ENCODE measurements at regions not wholly inside any gene's neighbourhood (a gene's known extent, or its start where the extent isn't known, plus 50 kb on each side); places are given as distances from the start of the nearest gene placed in this dataset.

DNA sequence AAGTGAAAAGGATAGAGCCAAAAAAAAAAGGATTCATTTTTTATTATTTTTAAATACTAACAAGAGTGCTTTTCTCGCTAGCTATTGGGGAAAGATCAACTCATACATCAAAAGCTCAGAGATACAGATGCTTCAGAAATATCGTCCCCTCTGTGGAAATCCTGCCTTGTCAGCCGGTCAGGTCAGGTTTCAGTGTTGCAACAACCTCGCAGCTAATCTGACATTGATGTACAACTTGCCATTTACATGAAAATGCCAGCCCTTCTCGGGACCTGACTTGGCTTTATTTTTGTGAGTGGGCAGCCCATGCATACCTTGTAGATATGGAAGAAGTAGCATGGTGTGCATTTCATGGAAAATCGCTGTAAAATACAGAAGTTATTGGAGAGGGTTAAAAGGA lies 358.8 kb upstream of the ADAMTS16 start (continued):
- TF ChIP-seq, protein P1, sequence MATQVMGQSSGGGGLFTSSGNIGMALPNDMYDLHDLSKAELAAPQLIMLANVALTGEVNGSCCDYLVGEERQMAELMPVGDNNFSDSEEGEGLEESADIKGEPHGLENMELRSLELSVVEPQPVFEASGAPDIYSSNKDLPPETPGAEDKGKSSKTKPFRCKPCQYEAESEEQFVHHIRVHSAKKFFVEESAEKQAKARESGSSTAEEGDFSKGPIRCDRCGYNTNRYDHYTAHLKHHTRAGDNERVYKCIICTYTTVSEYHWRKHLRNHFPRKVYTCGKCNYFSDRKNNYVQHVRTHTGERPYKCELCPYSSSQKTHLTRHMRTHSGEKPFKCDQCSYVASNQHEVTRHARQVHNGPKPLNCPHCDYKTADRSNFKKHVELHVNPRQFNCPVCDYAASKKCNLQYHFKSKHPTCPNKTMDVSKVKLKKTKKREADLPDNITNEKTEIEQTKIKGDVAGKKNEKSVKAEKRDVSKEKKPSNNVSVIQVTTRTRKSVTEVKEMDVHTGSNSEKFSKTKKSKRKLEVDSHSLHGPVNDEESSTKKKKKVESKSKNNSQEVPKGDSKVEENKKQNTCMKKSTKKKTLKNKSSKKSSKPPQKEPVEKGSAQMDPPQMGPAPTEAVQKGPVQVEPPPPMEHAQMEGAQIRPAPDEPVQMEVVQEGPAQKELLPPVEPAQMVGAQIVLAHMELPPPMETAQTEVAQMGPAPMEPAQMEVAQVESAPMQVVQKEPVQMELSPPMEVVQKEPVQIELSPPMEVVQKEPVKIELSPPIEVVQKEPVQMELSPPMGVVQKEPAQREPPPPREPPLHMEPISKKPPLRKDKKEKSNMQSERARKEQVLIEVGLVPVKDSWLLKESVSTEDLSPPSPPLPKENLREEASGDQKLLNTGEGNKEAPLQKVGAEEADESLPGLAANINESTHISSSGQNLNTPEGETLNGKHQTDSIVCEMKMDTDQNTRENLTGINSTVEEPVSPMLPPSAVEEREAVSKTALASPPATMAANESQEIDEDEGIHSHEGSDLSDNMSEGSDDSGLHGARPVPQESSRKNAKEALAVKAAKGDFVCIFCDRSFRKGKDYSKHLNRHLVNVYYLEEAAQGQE (IDR thresholded peaks at IDR 0.05) = no peak
- TF ChIP-seq, protein P2, sequence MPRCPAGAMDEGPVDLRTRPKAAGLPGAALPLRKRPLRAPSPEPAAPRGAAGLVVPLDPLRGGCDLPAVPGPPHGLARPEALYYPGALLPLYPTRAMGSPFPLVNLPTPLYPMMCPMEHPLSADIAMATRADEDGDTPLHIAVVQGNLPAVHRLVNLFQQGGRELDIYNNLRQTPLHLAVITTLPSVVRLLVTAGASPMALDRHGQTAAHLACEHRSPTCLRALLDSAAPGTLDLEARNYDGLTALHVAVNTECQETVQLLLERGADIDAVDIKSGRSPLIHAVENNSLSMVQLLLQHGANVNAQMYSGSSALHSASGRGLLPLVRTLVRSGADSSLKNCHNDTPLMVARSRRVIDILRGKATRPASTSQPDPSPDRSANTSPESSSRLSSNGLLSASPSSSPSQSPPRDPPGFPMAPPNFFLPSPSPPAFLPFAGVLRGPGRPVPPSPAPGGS (IDR thresholded peaks at IDR 0.05) = no peak

DNA sequence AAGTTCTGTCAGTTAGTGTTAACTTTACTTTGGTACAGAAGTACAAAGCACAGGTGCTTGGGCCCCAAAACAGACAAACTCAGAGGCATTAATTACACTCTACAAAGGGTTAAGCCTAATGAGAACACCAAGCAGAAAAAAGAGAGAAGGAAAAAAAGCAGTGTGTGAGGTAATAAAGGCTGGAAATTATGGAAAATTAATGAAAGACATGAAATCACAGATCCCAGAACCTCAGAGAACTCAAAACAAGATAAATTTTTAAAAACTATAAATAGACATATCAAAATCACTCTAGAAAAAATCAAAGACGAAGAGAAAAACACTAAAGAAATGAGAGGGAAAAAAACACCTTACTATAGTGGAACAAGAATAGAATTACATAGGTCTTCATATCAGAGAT lies 354.2 kb upstream of the ADAMTS16 start:
- peaks cover 5% of the 10 kb centered on the region; the same call in 2 of the 3 replicates for H3K9me3 ChIP-seq
- no peak overlapping the region for H3K27ac ChIP-seq
- no peak for FAIRE-seq
- CTCF ChIA-PET = no interaction called here
- ATAC-seq = no peak
- POLR2A ChIA-PET = no interaction called here
- no peak for DNase-seq (ENCODE audit: low read depth in 1 of 2, low spot score in 1 of 2)
- no peak overlapping the region for H3K4me3 ChIP-seq
- TF ChIP-seq, protein P3, sequence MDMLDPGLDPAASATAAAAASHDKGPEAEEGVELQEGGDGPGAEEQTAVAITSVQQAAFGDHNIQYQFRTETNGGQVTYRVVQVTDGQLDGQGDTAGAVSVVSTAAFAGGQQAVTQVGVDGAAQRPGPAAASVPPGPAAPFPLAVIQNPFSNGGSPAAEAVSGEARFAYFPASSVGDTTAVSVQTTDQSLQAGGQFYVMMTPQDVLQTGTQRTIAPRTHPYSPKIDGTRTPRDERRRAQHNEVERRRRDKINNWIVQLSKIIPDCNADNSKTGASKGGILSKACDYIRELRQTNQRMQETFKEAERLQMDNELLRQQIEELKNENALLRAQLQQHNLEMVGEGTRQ (IDR thresholded peaks at IDR 0.05) = no peak
- 3% methylated on average over 1 of the region's 1 CpG for WGBS (ENCODE audit: missing lambda C conversion rate)
- H3K4me2 ChIP-seq = no peak overlapping the region
- H3K4me1 ChIP-seq = no peaks in the 10 kb centered on the region

DNA sequence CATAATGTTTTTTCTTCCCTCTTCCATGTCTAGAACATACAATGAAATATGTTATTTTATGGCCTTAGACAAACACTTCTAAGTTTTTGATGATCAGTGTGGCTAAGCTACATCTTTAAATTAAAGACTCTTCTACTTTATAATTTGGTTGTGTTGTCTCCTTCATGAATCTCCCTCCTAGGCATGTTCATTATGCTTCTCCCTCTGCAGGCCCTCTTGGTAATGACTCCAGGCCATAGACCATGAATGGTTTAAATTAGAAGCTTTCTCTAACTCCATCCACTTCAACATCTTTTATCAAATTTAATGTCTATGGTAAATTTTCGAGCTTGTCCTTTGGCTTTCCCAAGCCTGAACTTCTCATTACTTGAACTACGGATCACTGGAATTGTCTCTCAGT lies 342.7 kb upstream of the ADAMTS16 start:
- WGBS (ENCODE audit: missing lambda C conversion rate) = 1% methylated on average over 2 of the region's 2 CpGs
- H3K27ac ChIP-seq = no peak overlapping the region
- ATAC-seq (no peak), DNase-seq (ENCODE audit: low read depth in 1 of 2, low spot score in 1 of 2) (no peak), FAIRE-seq (no peak)
- POLR2A ChIA-PET = no interaction called here
- no peak overlapping the region for H3K4me2 ChIP-seq
- no peak overlapping the region for H3K4me3 ChIP-seq
- no peak for TF ChIP-seq FOSB (CRISPR knock-in tag; IDR thresholded peaks at IDR 0.05)
- no peak for TF ChIP-seq CBX8 (IDR thresholded peaks at IDR 0.05)
- no peak for TF ChIP-seq MAZ (IDR thresholded peaks at IDR 0.05; ENCODE audit: borderline replicate concordance, low read depth, low read length)
- no peak for TF ChIP-seq ESRRA (IDR thresholded peaks at IDR 0.05; ENCODE audit: borderline replicate concordance, low read length)
- TF ChIP-seq NFE2L2 (conservative IDR thresholded peaks at IDR 0.05; ENCODE audit: low read length) = no peak
- no peak for TF ChIP-seq CHD4 (IDR thresholded peaks at IDR 0.05; ENCODE audit: borderline replicate concordance)
- TF ChIP-seq RARB (CRISPR knock-in tag; IDR thresholded peaks at IDR 0.05) = no peak
- no peak for TF ChIP-seq GATA3 (IDR thresholded peaks at IDR 0.05; ENCODE audit: borderline replicate concordance)
- H3K9me3 ChIP-seq = no peaks in the 10 kb centered on the region
- H3K4me1 ChIP-seq = no peaks in the 10 kb centered on the region
- CTCF ChIA-PET = no interaction called here

DNA sequence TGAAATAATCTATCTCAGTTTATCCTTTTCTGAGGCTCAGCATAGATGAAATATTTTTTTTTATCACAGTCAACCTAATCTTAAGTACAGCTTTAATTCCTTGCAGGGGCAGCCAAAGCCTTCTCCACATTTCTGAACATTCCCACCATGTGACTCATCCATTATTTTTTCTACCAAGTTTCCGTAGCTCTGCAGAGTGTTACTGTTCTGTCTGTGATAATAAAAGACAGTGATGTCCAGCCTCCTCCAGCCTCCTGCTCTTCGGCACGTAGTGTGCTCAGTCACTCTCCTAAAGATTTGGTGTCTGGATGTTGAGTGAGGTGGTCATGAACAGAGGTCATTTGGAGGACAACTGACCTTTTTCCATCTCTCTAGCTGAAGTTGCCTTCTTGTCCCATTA lies 338.1 kb upstream of the ADAMTS16 start:
- 3% methylated on average over 3 of the region's 3 CpGs for WGBS (ENCODE audit: missing lambda C conversion rate)
- no peaks in the 10 kb centered on the region for H3K4me1 ChIP-seq
- DNase-seq (ENCODE audit: low read depth in 1 of 2, low spot score in 1 of 2) (no peak), FAIRE-seq (no peak), ATAC-seq (no peak)
- no peaks in the 10 kb centered on the region for H3K9me3 ChIP-seq
- no peak overlapping the region for H3K4me3 ChIP-seq
- TF ChIP-seq POLR2A (IDR thresholded peaks at IDR 0.05; ENCODE audit: low read length) (no peak), SMC3 (IDR thresholded peaks at IDR 0.05) (no peak), KDM5A (IDR thresholded peaks at IDR 0.05) (no peak), ZC3H11A (IDR thresholded peaks at IDR 0.05) (no peak), MAZ (IDR thresholded peaks at IDR 0.05; ENCODE audit: borderline replicate concordance, low read depth, low read length) (no peak), CBX8 (IDR thresholded peaks at IDR 0.05) (no peak), NFE2L2 (conservative IDR thresholded peaks at IDR 0.05; ENCODE audit: low read length) (no peak), HOXA7 (CRISPR knock-in tag; IDR thresholded peaks at IDR 0.05) (no peak), POLR2AphosphoS2 (conservative IDR thresholded peaks at IDR 0.05; ENCODE audit: low read length) (no peak), FOSL2 (IDR thresholded peaks at IDR 0.05) (no peak), FOSL2 (CRISPR knock-in tag; IDR thresholded peaks at IDR 0.05) (no peak), MAFK (IDR thresholded peaks at IDR 0.05; ENCODE audit: partially characterized antibody) (no peak), CHD4 (IDR thresholded peaks at IDR 0.05; ENCODE audit: borderline replicate concordance) (no peak), EHF (CRISPR knock-in tag; IDR thresholded peaks at IDR 0.05) (no peak)
- TF ChIP-seq, protein P4, sequence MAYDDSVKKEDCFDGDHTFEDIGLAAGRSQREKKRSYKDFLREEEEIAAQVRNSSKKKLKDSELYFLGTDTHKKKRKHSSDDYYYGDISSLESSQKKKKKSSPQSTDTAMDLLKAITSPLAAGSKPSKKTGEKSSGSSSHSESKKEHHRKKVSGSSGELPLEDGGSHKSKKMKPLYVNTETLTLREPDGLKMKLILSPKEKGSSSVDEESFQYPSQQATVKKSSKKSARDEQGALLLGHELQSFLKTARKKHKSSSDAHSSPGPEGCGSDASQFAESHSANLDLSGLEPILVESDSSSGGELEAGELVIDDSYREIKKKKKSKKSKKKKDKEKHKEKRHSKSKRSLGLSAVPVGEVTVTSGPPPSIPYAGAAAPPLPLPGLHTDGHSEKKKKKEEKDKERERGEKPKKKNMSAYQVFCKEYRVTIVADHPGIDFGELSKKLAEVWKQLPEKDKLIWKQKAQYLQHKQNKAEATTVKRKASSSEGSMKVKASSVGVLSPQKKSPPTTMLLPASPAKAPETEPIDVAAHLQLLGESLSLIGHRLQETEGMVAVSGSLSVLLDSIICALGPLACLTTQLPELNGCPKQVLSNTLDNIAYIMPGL (CRISPR knock-in tag; IDR thresholded peaks at IDR 0.05; ENCODE audit: borderline replicate concordance) = no peak
- TF ChIP-seq, protein P5, sequence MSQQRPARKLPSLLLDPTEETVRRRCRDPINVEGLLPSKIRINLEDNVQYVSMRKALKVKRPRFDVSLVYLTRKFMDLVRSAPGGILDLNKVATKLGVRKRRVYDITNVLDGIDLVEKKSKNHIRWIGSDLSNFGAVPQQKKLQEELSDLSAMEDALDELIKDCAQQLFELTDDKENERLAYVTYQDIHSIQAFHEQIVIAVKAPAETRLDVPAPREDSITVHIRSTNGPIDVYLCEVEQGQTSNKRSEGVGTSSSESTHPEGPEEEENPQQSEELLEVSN (IDR thresholded peaks at IDR 0.05; ENCODE audit: borderline replicate concordance, low read depth) = no peak
- TF ChIP-seq, protein P6, sequence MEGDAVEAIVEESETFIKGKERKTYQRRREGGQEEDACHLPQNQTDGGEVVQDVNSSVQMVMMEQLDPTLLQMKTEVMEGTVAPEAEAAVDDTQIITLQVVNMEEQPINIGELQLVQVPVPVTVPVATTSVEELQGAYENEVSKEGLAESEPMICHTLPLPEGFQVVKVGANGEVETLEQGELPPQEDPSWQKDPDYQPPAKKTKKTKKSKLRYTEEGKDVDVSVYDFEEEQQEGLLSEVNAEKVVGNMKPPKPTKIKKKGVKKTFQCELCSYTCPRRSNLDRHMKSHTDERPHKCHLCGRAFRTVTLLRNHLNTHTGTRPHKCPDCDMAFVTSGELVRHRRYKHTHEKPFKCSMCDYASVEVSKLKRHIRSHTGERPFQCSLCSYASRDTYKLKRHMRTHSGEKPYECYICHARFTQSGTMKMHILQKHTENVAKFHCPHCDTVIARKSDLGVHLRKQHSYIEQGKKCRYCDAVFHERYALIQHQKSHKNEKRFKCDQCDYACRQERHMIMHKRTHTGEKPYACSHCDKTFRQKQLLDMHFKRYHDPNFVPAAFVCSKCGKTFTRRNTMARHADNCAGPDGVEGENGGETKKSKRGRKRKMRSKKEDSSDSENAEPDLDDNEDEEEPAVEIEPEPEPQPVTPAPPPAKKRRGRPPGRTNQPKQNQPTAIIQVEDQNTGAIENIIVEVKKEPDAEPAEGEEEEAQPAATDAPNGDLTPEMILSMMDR (IDR thresholded peaks at IDR 0.05) = no peak
- CTCF ChIA-PET = interaction anchor here (0.5 kb wide), 1 partner anchor 1740 kb away, joined by 3 read pairs; no protein-coding TSS in a partner anchor
- POLR2A ChIA-PET = no interaction called here
- no peak overlapping the region for H3K4me2 ChIP-seq
- H3K27ac ChIP-seq = no peak overlapping the region
